SIG-M5 treated with dmso at 0.1 percent for 504 hours (cell line): ENCODE measurements at regions not wholly inside any gene's neighbourhood (a gene's known extent, or its start where the extent isn't known, plus 50 kb on each side); places are given as distances from the start of the nearest gene placed in this dataset.
"Not testable (repeated sequence)": the region's sequence is repeated elsewhere in the genome, so short reads cannot be mapped to it uniquely, and the experiment has no call there.

Source experiments
- DNase-seq: peaks from one replicate; lab custom pipeline; 2025; ENCODE audit not compliant: unreplicated experiment; lab: John Stamatoyannopoulos, UW

DNA sequence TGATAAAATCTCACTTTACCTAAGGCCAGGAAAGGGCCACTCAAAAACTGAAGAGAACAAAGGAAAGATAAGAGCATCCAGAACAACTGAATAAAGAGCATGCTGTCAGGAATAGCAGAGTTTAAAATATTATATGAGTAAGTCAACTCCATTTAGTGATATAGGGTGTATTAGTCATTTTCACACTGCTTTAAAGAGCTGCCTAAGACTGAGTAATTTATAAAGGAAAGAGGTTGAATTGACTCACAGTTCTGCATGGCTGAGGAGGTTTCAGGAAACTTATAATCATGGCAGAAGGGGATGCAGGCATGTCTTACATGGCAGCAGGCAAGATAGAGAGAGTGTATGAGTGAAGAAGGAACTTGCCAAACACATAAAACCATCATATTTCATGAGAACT lies 778.0 kb upstream of the NECTIN3 start:
- no peak for DNase-seq

DNA sequence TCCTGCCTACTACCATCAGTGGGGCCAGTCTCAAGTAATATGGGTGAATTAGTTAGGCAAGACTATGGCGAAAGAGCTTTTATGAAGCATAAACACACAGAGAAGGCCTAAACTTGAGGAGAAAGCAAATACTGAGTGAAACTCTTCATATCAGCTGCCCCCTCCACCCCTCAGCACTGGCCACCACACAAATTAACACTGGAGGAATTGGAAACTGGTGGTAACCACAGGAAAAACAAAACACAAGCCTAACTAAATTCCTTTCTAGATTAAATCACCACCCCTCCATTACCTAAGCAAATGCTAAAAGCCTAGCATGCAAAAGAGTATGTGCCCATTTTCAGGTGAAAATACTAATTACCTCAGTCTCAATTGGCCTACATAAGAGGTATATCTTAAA lies 774.7 kb upstream of the NECTIN3 start:
- DNase-seq = no peak

DNA sequence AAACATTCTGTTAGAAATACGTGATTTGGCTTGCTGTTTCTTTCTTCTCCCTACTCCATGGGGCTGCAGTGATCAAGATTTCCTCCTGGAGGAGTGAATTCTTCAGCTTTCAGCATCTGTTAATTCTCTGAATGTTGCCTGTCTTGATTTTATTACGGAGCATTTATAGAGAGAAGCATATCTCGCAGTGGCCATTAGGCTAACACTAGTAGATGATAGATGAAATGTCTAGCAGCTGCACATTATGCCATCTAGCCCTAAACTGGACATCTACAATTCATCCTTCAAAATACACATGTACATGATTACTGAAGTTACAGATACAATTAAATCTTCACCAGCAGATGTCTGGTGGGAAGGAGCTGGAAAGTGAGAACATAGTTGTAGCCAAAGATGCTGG lies 769.8 kb upstream of the NECTIN3 start:
- DNase-seq = no peak

DNA sequence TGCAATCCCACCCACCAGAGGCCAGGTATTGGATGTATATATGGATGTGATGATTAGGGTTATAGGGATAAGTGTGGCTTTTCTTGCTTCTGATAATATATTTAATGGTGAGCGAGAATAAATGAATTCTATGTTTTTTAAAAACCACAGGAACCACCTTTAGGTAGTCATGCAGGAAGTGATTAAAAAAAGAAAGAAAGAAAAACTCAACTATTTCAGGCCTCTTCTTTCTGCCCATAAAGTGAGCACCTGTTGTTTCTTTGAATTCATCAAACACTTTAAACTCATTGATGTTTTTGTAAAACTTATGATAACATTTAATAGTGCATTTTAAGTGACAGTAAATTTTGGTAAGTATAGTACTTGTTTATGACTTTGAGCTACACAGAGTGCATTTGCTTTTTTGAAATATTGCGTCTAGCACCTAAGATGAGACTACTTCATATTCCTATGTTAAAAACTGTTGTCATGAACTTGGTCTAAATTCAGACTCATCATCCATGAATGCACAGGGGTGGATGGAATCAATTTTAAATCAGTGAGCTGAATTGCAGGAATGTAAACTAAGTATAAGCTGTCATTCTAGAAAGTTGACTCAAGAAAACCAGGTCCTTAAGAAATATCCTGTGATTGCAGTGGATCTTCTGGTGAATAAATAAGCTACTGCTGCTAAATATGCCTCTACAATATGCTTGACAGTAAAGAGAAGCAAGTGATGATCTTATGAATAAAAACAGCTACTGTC lies 764.4 kb upstream of the NECTIN3 start:
- DNase-seq = no peak

DNA sequence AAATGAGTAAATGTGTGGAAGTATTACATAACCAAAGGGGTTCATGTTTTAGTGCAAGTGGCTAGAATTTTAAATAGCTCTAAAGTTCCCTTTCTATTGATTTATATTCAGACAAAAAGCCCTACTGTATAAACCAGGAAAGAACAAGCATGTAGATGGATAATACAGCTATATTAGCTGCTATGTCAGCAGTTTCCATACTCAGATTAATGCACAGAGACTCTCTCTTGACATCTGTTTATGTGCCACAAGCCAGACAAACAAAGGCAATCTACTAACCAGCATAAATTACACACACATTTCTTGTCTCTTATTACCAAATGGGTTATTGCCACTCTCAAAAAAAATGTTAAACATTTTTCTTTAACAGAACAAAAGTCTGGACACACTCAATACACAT lies 760.1 kb upstream of the NECTIN3 start:
- DNase-seq = no peak

DNA sequence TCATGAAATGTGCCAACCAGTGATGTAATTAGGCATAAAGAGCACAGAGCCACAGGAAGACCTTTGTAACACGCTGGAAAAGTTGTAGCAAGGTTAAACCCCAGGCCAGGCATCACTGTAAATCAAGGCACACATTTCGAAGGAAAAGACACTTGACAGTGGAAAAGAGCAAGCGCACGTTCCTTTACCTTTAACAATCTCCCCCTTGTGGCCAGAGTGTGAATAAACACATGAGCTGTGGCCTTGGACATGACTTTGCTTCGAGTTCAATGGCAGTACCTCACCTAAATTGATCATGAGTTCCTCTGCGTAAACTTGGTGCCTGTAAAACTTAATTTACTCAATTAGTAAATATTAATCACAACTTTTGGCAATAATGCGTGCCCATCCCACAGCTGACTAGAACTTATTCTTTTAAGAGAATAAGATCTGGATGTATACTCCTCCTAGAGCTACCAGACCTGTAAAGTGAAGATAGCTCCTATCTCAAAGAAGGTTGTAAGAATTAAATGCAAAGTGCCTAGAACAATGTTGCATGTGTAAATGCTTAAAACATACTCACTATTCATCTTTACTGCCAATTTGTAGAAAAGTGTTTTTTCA lies 757.0 kb upstream of the NECTIN3 start:
- peak; percentile 70 for DNase-seq

DNA sequence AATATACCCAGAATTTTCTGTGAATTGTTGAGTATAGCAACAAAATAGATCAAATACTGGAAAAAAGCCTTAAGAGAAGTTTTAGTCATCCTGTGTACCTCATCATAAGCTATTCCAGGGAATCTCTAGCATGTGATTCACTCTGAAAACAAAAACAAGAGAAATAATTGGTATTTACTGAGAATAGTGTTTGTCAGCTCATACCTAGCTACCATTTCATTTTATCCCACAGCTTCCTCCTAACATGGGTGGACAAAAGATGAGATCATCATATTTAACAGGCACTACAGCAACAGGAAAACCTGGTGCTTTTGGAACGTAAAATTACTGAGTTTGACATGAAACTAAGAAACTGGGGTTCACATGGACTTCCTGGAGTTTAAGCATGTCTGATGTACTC lies 753.5 kb upstream of the NECTIN3 start:
- DNase-seq = no peak

DNA sequence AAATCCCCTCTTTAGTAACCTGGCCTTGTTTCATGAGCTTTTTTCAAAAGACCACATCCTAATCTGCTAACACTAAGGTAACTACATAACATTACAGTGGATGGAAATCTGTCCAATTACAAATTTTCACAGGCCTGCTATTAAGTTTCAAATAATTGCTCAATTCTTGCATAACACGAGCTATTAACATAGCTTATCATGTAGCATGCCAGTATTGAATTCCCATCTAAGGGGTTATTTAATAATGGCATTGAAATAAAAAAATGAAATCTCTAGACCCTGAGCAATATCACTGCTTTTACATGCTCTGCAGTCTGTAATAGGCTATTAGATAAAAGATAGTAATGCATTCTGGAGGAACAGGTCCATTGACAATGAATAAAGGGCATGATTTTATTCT lies 748.3 kb upstream of the NECTIN3 start:
- no peak for DNase-seq

DNA sequence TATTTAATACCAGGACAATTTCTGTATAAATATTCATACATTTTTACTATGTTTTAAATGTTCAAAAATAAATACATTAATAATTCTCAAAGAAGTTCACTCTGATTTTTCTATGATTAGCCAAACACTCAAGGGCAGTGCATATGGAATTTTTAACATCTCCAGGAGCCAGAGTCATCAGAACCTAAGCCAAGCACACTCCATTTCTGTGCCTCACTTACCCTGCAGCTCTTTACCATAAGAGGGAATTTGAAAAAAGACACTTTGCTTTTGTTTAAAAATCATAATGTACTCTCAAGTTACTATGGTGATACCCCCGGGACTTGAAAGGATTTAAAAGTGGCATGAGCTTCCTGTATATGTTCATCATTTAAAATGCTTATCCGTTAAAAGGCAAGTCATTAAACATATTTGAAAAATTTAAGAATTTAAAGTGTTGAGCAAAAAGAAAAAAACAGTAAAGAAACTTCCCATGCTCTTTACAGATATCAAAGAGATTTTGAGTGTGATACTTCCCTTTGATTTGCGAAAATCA lies 747.4 kb upstream of the NECTIN3 start:
- no peak for DNase-seq

DNA sequence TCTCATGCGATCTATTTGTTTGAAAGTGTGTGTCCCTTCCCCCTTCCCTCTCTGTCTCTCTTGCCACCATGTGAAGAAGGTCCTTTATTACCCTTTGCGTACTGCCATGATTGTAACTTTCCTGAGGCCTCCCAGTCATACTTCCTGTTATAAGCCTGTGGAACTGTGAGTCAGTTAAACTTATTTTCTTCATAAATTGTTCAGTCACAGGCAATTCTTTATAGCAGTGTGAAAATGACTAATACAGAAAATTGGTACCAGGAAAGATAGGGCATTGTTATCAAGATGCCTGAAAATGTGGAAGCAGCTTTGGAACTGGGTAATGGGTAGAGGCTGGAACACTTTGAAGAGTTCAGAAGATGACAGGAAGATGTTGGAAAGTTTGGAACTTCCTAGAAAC lies 743.7 kb upstream of the NECTIN3 start:
- DNase-seq = no peak

DNA sequence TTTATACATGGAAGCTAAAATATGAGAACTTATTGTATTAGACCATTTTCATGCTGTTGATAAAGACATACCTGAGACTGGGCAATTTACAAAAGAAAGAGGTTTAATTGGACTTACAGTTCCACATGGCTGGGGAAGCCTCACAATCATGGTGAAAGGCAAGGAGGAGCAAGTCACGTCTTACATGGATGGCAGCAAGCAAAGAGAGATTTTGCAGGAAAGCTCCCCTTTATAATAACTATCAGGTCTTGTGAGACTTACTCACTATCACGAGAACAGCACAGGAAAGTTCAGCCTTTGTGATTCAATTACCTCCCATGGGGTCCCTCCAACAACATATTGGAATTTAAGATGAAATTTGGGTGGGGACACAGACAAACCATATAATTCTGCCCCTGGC lies 740.1 kb upstream of the NECTIN3 start:
- DNase-seq = not testable (repeated sequence)

DNA sequence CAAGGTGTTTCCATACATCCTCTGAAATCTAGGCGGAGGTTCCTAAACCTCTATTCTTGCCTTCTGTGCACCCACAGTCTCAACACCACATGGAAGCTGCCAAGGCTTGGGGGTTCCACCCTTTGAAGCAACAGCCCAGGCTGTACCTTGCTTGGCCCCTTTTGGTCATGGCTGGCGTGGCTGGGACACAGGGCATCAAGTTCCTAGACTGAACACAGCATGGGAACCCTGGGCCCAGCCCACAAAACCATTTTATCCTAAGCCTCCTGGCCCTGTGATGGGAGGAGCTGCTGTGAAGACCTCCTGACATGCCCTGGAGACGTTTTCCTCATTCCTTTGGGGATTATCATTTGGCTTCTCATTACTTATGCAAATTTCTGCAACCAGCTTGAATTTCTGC lies 739.0 kb upstream of the NECTIN3 start:
- DNase-seq = no peak

DNA sequence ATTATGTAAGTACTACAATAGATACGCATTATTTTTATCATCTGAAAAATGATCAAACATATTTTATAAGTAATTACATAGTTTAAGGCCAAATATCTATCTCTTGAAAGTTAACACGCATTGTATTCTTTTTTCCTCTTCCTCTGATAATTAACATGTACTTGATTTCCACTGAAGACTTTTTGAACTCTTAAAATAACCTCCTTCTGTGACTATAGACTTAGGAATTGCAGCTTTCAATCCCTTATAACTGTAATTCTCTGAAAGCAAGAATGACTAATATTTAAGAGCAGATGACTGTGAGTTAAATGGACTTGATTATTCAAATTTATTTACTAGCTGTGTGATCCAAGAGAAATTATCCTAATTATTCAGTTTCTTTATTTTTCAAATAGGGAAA lies 730.6 kb upstream of the NECTIN3 start:
- DNase-seq = no peak

DNA sequence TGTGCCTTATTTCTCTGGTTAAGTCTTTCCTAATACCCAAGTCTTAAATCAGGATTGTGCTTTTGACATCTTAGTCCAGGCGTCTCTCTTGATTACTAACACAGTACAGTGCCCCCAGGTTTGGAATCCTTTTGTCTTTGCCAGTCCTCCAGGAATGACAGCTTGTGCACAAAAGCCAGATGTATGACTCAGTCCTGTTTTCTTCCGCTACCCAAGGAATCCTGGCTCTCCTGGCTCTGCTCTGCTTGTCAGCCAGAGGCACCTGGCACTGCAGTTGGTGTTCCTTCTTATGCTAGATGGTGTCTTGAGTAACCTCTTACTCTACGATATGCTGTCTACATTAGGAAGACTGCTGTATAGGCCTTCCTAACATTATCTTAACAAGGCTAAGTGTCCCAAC lies 728.2 kb upstream of the NECTIN3 start:
- DNase-seq = no peak

DNA sequence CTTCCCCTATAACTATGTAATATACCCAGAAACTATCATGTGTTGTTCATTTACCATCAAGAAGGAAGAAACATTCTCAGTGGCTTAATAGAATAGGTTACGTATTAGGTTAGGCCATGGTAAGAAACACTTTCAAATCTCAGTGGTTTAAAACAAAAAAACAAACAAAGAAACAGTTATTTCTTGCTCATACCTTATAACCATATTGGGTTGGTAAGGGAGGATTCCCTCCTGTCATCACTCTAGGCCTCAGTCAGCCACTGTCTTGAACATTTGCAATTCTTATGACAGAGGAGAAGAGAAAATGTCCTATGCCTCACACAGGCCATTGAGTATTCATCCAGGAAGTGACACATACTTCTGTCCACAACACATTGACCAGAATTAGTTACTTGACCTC lies 727.7 kb upstream of the NECTIN3 start:
- no peak for DNase-seq

DNA sequence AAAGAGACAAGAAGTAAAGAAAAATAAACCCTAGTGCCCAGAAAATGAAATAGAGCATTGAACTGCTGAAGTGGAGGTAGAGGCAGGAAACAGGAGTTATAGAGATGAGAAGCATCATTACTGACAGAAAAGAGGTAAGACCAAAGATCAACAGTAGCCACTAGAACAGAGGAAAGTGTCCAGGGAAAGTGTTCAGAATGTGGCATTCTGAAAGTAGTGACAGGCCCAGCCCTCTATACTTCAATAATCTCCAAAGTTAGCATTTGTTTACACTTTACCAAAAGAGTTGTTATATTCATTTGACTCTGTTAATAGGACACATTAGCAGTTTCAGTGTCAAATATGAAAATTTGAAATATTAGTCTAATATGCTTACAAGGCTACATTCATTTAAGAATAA lies 727.1 kb upstream of the NECTIN3 start:
- no peak for DNase-seq

DNA sequence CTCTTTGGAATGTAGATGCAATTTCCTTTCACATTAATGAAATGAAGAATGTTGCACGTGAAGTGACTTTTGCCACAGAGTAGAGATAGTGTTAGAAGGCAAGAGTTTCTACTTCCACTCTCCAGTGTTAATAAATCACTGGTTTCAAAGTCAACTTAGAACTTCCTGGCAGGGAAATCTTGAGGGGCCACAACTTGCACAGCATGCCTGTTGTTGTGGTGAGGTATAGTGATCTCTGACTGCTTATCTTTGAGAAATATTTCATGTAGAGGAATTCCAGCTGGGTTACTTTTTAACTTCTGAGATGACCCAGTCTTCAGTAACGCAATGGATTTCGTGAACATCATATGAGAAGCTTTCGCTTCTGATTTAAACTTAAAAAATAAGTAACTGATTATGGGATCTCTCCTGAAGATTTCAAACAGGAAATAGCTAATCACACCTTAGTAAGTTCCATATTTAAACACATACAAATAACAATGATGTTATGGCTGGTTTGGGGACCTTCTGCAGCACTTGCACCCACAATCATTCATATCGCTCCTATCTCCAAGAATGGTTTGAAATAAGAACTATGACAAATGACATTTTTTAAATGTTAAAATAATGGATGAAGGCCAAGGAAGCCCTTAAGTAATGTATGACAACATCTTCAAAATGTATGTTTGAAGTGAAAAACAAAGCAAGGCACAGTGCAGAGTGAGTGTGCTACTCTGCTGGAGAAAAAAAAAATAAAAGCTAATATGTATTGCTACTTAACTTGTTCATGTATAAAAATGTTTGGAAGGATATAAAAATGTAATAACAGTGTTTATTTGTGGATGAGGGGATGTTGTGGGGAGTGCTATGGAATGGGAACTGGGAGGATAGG lies 726.5 kb upstream of the NECTIN3 start:
- no peak for DNase-seq

DNA sequence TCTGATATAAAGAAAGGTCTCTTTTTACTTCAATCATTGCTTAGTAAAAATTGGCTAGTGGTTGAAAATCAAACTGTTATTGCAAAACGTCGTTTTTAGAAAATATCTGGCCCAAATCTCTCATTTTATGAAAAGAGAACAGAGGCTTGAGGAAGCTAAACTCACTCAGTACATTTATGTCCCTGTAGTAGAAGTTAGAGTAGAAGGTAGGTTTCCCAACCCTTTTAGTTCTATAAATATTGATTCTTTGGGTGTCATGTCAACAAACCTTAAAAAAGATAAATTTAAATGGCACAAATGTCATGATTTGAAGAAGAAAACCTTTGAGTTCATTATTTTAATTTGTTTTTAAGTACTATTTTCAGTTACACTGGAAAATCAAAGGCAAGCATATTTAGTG lies 722.3 kb upstream of the NECTIN3 start:
- no peak for DNase-seq

DNA sequence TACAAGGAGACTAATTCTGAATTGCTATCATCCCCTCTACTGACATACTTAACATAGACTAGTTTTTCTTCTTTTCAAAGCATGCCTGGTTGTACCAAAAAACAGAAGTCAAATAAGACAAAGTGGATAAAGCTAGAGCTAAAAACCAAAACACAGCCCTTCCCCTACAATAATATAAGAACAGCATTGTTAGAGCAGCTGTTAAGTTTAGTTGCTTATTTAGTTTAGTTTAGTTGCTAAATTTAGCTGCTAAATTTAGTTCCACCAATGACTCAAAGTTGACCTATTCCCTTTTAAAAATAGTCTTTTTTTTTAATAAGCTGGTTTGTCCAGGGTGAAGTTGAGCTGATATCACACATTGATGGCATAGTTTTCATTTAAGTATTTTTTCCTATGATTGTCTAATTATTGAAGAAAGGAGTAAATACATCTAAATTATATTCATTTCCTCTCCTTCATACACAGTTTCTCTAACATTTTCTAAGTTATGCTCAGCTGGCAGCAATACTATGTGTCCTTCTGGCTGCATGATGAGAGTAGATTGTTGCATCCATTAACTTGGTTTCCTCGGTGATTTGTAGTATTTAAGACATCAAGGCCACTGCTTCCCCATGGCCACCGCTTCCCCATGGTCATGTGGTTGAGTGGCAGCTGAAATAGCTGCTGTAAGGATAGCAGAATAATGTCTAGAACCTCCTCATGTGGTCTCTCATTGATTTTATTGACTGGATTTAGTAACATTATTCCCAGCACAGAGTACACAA lies 718.6 kb upstream of the NECTIN3 start:
- no peak for DNase-seq

DNA sequence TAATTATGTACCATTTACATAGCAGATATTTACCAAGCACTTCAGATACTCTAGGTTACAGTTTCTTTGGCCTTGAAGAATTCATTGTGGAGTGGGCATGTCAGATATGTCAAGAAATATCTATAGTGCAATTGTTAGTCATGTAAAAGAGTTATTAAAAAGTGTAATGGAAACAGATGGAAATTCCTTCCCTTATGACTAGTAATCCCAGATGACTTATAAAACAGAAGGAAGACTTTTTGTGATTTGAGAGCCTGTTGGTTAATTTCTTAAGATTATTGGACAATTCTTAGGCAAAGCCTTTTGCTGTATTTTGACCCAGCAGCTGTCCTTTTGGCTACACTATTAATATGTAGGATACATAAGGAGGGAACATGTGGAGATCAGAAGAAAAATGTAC lies 708.9 kb upstream of the NECTIN3 start:
- no peak for DNase-seq

DNA sequence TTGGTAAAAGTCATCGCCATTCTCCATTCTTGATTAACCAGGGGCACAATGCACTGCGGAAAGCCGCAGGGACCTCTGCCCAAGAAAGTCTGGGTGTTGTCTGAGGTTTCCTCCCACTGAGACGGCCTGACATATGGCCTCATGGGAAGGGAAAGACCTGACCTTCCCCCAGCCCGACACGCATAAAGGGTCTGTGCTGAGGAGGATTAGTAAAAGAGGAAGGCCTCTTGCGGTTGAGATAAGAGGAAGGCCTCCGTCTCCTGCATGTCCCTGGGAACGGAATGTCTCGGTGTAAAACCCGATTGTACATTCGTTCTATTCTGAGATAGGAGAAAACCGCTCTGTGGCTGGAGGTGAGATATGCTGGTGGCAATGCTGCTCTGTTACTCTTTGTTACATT lies 704.3 kb upstream of the NECTIN3 start:
- DNase-seq = not testable (repeated sequence)
